Liver (tissue), 3 donors: ENCODE measurements at regions not wholly inside any gene's neighbourhood (a gene's known extent, or its start where the extent isn't known, plus 50 kb on each side); places are given as distances from the start of the nearest gene placed in this dataset.

Source experiments
- EGR1 ChIP-seq, 2 donors: IDR thresholded peaks; 2 replicates each; pipeline ENCODE4 v1.6.1; 2016 to 2018; ENCODE audit warnings: antibody characterized with exemption in 2 of 2, low read depth in 2 of 2
- FOXA2 ChIP-seq: IDR thresholded peaks from 2 replicates; pipeline ENCODE4 v1.6.1; 2016; ENCODE audit warnings: antibody characterized with exemption
- GABPA ChIP-seq, 2 donors: IDR thresholded peaks in 1 of 2; conservative IDR thresholded peaks in 1 of 2; 2 replicates each; pipeline ENCODE4 v1.6.1; 2016; ENCODE audit warnings: antibody characterized with exemption in 2 of 2, mild to moderate bottlenecking in 1 of 2, moderate library complexity in 1 of 2
- JUND ChIP-seq, 2 donors: IDR thresholded peaks; 2 replicates each; pipeline ENCODE4 v1.6.1; 2016; ENCODE audit warnings: antibody characterized with exemption in 2 of 2
- NR2F2 ChIP-seq: IDR thresholded peaks from 2 replicates; pipeline ENCODE4 v1.6.1; 2016; ENCODE audit warnings: antibody characterized with exemption
- RAD21 ChIP-seq, 2 donors: IDR thresholded peaks; 2 replicates each; pipeline ENCODE4 v1.6.1; 2016; ENCODE audit warnings: antibody characterized with exemption in 2 of 2, mild to moderate bottlenecking in 2 of 2
- SP1 ChIP-seq: IDR thresholded peaks from 2 replicates; pipeline ENCODE4 v1.6.1; 2018; ENCODE audit warnings: antibody characterized with exemption, mild to moderate bottlenecking
- TAF1 ChIP-seq: conservative IDR thresholded peaks from 2 replicates; pipeline ENCODE4 v1.6.1; 2016; ENCODE audit warnings: antibody characterized with exemption, mild to moderate bottlenecking
- YY1 ChIP-seq: IDR thresholded peaks from 2 replicates; pipeline ENCODE4 v1.6.1; 2016; ENCODE audit warnings: antibody characterized with exemption, mild to moderate bottlenecking
- TF ChIP-seq, protein P1 (sequence below): fragments of 150-350 bp; IDR thresholded peaks from 2 replicates; pipeline ENCODE4 v1.5.1; 2017; ENCODE audit warnings: improper control_type of control experiment, low read depth, low read length; ENCODE audit not compliant: missing input control
- TF ChIP-seq, protein P2 (sequence below): IDR thresholded peaks from 2 replicates; pipeline ENCODE4 v1.6.1; 2016; ENCODE audit warnings: antibody characterized with exemption
- TF ChIP-seq, protein P3 (sequence below): IDR thresholded peaks from 2 replicates; pipeline ENCODE4 v1.6.1; 2016; ENCODE audit warnings: antibody characterized with exemption, mild to moderate bottlenecking
- TF ChIP-seq, protein P4 (sequence below): IDR thresholded peaks from 2 replicates; pipeline ENCODE4 v1.6.1; 2016; ENCODE audit warnings: antibody characterized with exemption
- TF ChIP-seq, protein P5 (sequence below): IDR thresholded peaks from 2 replicates; pipeline ENCODE4 v1.6.1; 2016; ENCODE audit warnings: antibody characterized with exemption
- donor health status: healthy.
- donor health status: healthy.

DNA sequence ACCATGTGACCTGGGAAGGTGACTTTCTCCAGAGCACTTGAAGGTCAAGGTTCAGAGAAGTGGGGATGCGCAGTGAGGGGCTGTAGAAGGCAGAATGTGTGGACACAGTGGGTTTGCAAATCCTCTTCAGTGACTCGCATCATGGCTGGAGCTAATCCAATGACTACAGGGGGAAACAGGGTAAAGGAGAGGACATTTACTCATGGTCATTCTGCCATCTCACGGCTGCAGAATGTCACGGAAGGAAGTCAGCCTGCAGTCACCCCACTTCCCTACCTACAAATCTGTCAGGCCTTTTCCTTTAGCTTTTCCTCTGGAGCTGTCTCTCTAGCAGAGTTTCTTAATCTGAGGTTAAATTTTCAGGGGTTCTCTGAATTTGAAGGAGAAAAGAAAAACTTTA lies 337.6 kb downstream of the CDC5L start:
- TF ChIP-seq, protein P1, sequence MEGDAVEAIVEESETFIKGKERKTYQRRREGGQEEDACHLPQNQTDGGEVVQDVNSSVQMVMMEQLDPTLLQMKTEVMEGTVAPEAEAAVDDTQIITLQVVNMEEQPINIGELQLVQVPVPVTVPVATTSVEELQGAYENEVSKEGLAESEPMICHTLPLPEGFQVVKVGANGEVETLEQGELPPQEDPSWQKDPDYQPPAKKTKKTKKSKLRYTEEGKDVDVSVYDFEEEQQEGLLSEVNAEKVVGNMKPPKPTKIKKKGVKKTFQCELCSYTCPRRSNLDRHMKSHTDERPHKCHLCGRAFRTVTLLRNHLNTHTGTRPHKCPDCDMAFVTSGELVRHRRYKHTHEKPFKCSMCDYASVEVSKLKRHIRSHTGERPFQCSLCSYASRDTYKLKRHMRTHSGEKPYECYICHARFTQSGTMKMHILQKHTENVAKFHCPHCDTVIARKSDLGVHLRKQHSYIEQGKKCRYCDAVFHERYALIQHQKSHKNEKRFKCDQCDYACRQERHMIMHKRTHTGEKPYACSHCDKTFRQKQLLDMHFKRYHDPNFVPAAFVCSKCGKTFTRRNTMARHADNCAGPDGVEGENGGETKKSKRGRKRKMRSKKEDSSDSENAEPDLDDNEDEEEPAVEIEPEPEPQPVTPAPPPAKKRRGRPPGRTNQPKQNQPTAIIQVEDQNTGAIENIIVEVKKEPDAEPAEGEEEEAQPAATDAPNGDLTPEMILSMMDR = no peak
- TF ChIP-seq JUND (IDR thresholded peaks at IDR 0.05) = no peak
- TF ChIP-seq RAD21 (IDR thresholded peaks at IDR 0.05) = no peak
- TF ChIP-seq, protein P2, sequence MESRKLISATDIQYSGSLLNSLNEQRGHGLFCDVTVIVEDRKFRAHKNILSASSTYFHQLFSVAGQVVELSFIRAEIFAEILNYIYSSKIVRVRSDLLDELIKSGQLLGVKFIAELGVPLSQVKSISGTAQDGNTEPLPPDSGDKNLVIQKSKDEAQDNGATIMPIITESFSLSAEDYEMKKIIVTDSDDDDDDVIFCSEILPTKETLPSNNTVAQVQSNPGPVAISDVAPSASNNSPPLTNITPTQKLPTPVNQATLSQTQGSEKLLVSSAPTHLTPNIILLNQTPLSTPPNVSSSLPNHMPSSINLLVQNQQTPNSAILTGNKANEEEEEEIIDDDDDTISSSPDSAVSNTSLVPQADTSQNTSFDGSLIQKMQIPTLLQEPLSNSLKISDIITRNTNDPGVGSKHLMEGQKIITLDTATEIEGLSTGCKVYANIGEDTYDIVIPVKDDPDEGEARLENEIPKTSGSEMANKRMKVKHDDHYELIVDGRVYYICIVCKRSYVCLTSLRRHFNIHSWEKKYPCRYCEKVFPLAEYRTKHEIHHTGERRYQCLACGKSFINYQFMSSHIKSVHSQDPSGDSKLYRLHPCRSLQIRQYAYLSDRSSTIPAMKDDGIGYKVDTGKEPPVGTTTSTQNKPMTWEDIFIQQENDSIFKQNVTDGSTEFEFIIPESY = no peak
- no peak for TF ChIP-seq YY1
- TF ChIP-seq SP1 = no peak
- no peak for TF ChIP-seq GABPA (IDR thresholded peaks at IDR 0.05 in 1 of 2, conservative IDR thresholded peaks at IDR 0.05 in 1 of 2)
- TF ChIP-seq, protein P3, sequence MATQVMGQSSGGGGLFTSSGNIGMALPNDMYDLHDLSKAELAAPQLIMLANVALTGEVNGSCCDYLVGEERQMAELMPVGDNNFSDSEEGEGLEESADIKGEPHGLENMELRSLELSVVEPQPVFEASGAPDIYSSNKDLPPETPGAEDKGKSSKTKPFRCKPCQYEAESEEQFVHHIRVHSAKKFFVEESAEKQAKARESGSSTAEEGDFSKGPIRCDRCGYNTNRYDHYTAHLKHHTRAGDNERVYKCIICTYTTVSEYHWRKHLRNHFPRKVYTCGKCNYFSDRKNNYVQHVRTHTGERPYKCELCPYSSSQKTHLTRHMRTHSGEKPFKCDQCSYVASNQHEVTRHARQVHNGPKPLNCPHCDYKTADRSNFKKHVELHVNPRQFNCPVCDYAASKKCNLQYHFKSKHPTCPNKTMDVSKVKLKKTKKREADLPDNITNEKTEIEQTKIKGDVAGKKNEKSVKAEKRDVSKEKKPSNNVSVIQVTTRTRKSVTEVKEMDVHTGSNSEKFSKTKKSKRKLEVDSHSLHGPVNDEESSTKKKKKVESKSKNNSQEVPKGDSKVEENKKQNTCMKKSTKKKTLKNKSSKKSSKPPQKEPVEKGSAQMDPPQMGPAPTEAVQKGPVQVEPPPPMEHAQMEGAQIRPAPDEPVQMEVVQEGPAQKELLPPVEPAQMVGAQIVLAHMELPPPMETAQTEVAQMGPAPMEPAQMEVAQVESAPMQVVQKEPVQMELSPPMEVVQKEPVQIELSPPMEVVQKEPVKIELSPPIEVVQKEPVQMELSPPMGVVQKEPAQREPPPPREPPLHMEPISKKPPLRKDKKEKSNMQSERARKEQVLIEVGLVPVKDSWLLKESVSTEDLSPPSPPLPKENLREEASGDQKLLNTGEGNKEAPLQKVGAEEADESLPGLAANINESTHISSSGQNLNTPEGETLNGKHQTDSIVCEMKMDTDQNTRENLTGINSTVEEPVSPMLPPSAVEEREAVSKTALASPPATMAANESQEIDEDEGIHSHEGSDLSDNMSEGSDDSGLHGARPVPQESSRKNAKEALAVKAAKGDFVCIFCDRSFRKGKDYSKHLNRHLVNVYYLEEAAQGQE = no peak
- TF ChIP-seq EGR1 (IDR thresholded peaks at IDR 0.05; ENCODE audit: low read depth in 2 of 2) = no peak
- TF ChIP-seq, protein P4, sequence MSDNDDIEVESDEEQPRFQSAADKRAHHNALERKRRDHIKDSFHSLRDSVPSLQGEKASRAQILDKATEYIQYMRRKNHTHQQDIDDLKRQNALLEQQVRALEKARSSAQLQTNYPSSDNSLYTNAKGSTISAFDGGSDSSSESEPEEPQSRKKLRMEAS = no peak
- TF ChIP-seq, protein P5, sequence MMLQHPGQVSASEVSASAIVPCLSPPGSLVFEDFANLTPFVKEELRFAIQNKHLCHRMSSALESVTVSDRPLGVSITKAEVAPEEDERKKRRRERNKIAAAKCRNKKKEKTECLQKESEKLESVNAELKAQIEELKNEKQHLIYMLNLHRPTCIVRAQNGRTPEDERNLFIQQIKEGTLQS = no peak
- TF ChIP-seq TAF1 = no peak
- TF ChIP-seq FOXA2 = no peak
- no peak for TF ChIP-seq NR2F2
